CD4-positive, alpha-beta T cell treated with Interleukin-1 beta for 1 hour (primary cell): ENCODE measurements at regions not wholly inside any gene's neighbourhood (a gene's known extent, or its start where the extent isn't known, plus 50 kb on each side); places are given as distances from the start of the nearest gene placed in this dataset.
"Not testable (repeated sequence)": the region's sequence is repeated elsewhere in the genome, so short reads cannot be mapped to it uniquely, and the experiment has no call there.

Experiments used
- DNase-seq, 2 donors: peaks; one replicate each; pipeline ENCODE4 v3.0.0-alpha.2; 2020 to 2022

DNA sequence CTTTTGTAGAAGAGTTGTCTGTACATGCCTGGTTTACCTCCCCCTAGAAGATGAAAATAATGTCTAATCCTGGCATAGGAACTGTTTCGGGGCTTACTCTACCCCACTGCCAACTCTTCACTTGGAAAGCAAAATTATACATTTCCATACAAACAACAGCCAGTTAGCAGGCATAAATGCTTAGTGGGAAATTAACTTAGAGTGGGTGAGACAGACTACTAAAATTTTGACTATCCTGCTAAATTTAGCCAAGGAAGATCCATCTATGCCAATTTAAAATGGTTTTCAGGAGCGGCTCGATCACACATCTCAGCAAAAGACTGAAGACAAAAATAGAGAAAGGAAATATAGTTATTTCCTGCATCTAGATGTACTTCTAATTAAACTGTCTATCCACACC, 221.2 kb downstream of the TPBG start:
- no peak for DNase-seq

DNA sequence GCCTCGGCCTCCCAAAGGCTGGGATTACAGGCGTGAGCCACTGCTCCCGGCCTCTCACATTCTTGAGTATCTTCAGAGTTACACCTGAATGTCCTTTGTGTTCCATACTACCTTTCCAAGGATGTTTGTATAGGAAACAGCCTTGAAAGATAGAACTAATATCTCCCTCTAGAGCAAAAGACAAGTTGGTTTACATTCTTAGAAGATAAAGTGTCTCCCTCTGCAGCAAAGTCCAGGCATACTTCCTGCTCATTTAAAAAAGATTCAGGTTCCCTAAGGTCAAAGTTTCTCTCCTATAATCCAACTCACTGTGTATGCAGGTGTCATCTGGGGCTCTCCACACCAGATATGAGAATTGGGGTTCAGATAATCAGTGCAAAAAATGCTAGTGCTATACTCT, 224.4 kb downstream of the TPBG start:
- DNase-seq, result no peak

DNA sequence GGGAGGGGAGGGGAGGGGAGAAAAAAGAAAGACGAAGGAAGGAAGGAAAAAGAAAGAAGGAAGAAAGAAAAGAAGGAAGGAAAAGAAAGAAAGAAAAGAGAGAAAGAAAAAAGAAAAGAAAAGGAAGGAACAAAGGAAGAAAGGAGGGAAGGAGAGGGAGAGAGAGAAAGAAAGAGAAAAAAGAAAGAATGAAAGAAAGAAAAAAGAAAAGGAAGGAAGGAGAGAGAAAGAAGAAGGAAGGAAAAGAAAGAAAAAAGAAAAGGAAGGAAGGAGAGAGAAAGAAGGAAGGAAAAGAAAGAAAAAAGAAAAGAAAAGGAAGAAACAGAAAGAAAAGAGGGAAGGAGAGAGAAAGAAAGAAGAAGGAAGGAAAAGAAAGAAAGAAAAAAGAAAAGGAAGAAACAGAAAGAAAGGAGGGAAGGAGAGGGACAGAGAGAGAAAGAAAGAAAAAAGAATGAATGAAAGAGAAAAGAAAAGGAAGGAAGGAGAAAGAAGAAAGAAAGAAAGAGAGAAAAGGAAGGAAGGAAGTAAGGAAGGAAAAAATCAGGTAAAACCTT, 225.3 kb downstream of the TPBG start:
- DNase-seq, result no peak

DNA sequence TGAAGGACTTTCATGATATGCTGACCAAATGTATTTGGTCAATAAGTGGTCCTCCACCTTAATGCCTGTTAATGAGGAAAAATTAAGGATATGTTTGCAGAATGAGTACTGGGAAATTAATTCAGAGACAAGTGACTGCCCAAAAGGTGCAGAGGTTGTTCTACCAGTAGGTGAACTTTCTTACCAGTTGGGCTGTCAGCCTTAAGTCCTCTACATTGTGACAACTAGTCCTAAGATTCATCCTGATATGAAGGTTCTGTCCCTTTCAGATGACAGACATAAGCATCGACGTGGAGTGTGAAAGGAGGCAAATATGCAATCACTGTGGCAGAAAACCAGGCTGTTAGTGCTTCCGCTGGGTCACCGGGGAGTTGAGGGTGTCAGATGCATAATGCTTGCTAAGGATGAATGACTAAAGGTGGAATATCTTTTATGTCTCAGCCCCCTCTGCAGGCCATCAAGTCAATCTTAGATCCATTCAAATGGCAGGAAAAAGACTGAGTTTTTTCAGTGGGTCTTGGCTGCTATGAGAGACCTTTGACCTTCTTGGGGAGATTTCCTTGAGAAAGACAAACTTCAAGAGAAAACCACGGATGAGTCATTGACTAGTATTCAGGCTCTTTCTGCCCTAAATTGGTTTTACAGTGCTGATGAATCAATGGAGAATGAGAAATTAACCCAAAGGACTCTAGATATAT, 226.0 kb downstream of the TPBG start:
- peak in 1 of 2 donors; percentile 0 for DNase-seq

DNA sequence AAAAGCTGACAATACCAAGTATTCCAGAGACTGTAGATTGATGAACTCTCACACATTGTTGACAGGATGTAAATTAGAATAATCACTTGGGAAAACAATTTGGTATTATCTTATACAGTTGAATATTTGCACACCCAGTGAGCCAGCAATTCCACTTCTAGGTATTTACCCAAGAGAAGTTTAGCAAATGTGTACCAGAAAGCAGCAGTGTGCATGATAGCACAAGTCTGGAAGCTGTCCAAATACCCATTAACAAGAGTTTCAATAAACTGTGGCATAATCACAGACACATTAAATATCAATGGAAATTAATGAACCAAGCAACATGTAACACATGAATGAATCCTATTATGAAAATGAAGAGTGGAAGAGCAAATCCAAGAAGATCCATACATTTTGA, 233.6 kb downstream of the TPBG start:
- DNase-seq, result no peak

DNA sequence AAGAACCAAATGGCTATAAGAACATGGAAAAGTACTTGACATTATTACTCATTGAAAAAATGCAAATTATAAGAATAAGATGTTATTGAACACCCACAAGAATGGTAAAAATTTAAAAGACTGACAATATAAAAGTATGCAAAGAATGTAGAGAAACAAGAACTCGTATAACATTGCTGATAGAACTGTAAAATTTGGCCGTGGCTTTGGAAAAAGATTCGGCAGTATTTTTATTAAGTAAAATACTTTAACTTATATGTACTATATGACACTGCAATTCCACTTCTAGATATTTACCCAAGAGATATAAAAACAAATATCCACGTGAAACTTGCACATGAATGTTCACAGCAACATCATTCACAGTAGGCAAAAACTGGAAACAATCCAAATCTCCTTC, 239.2 kb downstream of the TPBG start:
- DNase-seq, result no peak

DNA sequence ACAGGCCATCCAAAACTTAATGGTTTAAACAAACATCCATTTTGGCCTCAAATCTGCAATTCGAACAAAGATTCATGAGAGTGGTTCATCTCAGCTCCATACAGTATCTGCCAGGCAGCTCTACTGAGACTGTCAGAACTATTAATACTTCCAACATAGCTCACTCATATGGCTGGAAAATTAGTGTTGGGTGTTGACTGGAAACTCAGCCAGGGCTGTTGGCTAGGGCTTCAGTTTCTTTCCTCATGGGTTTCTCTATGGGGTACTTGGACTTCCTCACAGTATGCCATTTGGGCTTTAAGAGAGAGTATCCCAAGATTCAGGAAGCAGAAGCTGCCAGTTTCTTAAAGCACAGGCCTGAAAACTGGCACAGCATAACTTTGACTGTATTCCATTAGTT, 240.3 kb downstream of the TPBG start:
- no peak for DNase-seq

DNA sequence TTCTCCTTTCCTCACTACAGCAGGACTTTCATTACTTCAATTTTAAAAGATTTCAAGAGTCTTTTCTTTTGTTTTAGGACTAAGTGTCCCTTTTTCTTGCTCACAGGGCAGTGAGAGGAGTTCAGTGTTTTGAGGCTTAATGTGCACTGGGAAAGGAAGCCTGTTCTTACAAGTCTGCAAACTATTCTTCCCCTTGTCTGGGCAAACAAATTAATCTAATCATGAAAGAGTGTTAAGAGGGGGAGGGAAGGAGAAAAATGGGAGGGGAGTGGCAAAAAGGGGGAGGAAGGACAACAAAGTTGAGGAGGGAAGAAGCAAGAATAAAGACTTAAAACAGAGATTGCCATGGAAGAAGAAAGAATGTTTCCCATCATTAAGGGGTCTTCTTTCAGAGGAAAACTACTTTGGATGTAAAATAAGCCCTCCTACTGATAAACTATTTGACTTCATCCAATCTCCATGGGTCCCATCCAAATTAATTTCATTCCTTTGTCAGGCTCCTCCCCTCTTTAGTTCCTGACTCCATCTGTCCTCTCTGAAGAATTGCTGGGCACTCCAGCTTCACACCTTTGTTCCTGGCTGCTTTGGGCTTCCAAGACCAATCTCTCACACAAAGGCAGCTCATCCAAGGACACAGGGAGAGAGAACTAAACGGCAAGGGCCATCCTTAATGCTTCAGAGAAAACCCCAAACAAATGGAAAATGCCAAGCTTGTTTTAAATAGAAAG, 244.5 kb downstream of the TPBG start:
- DNase-seq, result no peak

DNA sequence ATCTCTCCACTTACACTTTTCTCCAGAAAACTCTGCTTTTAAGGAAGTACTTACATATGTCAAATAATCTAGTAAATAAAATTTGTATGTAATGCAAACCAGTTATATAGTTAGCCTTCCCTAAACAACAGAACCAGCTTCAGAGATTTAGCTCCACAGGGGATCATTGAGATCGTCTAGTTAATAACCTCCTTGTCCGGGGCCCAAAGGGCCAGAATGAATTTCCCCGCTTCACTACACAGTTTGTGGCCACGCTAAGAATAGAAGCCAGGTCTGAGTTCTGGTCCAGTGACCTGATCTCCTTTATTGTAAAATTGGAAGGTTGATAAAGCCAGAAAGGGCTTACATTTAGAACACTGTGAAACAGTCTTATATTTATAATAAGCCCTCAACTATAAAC, 245.2 kb downstream of the TPBG start:
- DNase-seq, result no peak

DNA sequence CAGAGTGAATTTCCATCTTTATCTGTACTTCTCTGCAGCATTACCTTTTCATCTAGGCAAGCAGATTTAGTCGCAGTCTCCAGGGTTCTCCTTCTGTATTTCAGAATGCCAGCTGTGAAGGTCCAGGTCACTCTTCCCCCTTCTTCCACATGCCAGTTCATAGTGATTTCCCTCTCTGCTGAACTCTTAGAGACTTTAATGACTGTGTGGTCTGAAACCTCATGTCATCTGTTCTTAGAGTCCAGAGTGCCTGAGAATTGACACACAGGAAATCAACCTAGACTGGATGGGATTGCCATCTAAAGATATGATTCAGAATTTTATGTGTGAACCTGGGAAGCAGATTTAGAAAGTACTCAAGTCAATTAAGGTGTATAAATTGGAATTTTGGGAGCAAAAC, 248.1 kb downstream of the TPBG start:
- DNase-seq, result no peak

DNA sequence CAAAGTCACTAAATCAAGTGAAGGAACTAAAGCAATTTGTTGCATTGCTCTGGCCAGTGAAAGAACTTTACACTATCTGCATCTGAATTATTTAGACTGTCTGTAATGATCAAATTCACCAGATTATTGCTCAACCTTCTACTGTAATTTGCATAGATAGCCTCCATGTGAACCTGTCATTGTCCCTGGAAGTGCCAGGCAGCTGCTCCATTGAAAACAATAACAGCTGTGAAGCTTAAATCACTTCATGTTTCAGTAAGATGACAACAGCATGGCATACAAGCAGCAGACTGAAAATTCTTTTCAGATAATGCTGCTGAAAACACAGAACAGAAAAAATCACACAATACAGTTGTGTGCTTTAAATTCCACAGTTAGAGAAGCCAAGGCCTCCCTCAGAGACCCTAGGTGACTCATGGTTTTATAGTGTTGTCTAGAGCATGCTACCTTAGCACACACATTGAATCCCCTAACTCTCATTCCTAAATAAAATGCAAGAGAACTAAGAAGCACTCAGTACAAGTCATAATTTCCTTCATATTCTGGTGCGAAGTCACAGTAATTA, 248.9 kb downstream of the TPBG start:
- DNase-seq, result no peak

DNA sequence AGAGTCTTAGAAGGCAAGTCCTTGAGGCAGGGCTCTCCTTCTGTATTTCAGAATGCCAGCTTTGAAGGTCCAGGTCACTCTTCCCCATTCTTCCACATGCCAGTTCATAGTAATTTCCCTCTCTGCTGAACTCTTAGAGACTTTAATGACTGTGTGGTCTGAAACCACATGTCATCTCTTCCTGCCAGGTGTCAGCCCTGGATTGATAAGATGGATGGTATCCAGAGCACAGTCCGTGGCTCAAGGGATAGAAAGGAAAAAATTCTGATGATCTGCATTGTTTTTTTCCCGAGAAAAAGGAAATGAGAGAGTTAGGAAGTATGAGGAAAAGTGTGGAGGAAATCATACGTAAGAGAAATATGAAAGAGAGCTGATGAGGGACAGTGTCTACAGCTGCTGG, 250.9 kb downstream of the TPBG start:
- no peak for DNase-seq

DNA sequence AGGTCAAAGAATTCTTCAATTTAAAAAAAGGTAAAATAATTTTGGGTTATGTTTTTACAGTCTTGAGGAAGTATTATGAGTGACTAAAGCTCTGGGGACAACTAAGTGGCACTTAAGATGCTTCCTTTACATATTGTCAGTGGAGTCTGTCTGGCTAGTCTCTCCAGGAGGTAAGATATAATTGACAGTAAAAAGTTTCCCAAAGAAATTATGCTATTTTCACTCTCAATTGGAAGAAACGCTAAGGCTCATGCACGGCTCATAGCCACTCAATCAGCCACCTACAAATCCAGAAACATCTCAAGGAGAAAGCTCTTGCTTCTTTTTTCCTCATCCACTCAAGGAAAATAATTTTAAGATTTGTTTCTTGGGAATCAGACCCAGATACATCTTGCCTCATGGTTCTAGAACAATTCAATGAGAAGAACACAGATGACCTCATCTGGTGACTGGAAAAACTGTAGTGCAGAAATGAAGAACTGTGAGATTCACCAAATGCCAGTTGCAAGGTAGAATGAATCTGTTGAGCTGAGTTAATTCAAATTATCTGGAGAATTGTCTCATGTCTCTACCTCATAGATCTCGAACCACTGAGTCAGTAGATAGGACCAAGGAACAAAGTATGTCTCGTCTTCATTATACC, 252.9 kb downstream of the TPBG start:
- DNase-seq, result no peak

DNA sequence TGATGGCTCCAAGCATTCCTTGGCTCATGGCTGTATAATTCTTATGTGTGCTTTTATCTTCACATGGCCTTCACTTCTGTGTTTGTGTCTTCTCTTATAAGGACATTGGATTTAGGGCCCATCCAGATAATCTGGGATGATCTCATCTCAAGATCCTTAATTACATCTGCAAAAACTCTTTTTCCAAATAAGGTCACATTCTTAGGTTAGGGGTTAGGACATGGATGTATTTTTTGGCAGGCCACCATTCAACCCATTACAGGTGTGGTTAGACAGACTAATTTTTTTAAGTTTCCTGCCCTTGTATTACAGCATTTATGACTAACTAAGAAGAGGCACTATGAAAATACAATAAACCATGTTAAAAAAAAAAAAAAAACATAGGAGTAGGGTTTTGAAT, 254.0 kb downstream of the TPBG start:
- DNase-seq, result no peak

DNA sequence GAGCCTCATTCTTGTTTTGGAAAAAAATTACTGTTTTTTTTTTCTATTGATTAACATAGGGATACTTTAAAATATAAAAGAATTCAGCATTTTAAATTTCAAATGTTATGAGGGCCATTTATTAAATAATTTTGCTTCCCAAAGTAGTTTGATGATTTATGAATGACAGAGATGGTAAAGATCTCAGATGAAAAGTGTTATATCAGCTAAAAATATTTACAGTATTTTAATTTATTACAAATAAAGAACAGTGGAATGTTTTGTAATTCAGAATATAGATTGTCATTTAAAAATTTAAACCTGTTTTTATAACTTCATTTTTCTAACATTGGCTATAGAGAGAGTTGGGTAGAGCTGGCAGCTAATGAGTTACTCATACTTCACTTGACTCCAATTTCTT, 256.0 kb downstream of the TPBG start:
- DNase-seq, result no peak

DNA sequence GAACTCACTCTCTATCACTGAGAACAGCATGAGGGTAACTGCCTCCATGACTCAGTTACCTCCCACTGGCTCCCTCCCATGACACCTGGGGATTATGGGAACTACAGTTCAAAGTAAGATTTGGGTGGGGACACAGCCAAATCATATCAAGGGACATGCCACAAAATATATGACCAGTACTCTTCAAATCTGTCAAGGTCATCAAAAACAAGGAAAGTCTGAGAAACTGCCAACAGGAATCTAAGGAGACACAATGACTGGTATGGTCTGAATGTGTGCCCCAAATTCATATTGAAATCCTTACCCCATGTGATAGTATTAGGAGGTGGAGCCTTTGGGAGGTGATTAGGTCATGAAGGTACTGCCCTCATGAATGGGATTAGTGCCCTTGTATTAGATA, 258.8 kb downstream of the TPBG start:
- no peak for DNase-seq

DNA sequence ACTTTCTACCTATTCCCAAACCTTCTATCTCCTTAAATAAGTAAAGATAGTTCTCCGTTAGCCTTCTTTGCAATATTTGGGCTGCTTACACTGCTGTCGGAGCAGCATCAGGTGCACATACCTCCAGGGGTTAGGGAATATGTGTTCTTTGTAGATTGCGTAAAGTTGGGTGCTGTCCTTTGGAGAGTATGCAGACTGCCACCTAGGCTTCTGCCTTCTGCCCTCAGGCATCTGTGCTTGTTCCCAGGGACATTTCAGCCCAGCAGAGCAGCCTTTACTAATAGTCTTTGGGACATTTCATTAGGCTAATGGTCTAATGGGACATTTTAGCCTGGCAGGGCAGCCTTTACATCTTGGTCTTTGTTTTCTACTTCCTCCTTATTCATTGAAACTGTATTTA, 260.6 kb downstream of the TPBG start:
- no peak for DNase-seq

DNA sequence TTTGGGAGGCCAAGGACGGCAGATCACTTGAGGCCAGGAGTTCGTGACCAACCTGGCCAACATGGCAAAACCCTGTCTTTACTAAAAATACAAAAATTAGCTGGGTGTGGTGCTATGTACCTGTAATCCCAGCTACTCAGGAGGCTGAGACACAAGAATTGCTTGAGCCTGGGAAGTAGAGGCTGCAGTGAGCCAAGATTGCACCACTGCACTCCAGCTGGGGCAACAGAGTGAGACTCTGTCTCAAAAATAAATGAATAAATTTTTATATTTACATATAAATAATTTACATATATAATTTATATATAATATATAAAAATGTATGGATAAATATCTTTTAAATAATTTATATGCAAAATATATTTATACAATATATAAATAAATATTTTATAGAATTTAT, 263.3 kb downstream of the TPBG start:
- DNase-seq, result not testable (repeated sequence)

DNA sequence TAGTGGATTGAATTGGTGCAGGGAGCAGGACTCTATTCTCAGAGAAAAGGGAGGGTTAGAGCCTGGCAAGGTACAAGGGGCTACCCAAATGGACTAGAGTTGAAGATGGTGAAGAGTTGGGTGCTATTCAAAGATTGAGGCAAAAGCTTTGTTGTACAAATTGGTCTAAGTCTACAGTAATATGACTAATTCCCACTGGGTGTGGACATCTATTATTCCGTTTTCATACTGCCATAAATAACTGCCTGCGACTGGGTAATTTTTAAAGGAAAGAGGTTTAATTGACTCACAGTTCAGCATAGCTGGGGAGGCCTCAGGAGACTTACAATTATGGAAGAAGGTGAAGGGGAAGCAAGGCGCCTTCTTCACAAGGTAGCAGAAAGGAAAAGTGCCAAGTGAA, 266.3 kb downstream of the TPBG start:
- no peak for DNase-seq

DNA sequence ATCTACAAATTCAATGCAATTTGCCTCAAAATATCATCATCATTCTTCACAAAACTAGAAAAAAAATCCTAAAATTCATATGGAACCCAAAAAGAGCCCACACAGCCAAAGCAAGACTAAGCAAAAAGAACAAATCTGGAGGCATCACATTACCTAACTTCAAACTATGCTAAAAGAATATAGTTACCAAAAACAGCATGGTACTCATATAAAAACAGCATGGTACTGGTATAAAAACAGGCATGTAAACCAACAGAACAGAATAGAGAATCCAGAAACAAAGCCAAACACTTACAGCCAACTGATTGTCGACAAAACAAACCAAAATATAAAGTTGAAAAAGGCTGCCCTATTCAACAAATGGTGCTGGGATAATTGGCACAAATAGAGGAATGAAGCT, 278.1 kb downstream of the TPBG start:
- no peak for DNase-seq

DNA sequence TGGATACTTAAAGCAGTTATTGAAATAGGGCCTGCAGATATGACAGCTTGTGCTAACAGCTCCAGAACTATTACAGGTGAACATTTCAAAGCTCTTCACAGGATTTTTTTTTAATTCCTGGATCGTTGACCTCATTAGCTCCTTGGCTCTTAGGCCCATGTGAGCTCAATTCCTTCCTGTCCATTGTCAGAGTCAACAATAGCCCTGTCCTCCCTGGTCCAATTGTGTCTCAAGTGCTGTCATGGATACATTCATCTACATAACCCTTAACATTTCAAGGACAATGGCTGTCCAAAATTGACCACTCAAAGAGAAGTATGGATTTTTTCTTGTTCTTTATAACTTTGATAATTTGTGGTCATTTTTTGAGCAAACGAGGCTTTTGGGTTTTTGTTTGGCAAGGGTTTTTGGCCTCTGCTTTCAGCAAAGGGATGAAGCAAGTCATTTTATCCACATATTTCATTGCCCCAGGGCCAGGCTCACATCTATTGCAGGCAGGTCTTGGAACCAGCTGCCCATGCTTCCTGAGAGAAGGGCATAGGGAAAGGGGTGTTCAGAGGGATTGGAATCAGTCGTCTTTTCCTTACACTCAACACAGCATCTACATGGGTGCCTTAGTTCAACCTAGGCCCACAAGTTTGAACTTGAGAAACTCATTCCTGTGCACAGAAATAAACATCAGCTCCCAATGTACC, 282.1 kb downstream of the TPBG start:
- DNase-seq, result no peak

DNA sequence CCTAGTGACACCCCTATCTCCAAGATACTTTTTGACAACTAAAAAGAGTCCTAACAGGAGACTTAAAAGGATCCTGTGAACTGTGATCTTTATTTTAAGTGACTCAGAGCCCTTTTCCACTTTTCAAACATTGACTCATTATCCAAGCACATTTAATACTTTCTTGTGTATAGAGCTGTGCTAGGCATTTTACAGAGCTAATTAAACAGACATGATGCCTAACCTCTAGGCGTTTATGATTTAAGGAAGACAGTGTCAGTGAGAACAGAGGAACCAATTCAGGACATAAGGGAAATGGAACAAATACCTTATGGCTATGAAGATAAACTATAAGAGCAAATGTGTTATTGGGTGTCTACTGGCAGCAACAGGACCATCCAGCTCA, 282.6 kb downstream of the TPBG start:
- DNase-seq, result no peak

DNA sequence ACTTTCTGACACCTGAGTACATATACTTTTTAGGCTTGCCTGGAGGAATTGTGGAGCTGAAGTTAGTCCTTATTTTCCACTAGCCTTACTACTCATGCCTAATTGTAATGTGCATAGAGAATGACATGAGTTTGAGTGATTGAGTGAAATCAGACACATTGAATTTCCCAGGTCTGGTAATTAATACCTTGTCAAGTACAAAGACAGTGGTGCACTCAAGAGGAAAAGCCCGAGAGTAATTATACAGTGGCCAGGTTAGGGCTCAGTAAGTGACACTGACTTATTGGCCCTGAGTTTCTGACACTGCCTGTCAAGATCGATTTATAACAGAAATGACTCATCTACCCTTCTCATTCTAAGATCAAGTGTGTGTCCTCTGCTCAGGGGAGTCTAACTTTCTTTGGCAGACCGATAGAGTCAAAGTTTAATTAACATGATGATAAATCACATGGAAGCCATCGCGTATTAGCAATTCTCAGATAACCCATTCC, 288.3 kb downstream of the TPBG start:
- DNase-seq, result no peak
